ENCODE measurements at regions not wholly inside any gene's neighbourhood (a gene's known extent, or its start where the extent isn't known, plus 50 kb on each side); places are given as distances from the start of the nearest gene placed in this dataset.
A peak's percentile ranks its signal among the peaks of the same experiment; 100 is the strongest.

DNA sequence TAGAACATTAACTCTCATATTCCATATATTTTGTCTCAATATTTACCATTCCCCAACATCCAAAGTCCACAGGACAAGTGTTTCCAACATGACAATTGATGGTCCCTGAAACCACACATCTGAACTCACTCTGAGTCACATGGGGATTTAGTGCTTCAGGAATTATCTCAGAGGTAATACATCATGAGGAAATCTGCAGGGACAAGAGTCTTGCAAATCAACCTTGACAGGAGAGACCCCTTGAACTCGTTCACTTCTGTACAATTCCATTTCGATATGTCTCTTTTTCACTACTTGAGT, 119.7 kb upstream of the ABCA1 start:
- Histone ChIP-seq H3K36me3 (no peaks in the 10 kb centered on the region), H3K9me3 (ENCODE audit: low read depth) (no peaks in the 10 kb centered on the region), H3K4me1 (ENCODE audit: low read depth) (peaks cover 9% of the 10 kb centered on the region), H3K27me3 (no peaks in the 10 kb centered on the region), H3K27ac (no peak overlapping the region), H3K4me3 (no peak overlapping the region)
- TF ChIP-seq, protein P1, sequence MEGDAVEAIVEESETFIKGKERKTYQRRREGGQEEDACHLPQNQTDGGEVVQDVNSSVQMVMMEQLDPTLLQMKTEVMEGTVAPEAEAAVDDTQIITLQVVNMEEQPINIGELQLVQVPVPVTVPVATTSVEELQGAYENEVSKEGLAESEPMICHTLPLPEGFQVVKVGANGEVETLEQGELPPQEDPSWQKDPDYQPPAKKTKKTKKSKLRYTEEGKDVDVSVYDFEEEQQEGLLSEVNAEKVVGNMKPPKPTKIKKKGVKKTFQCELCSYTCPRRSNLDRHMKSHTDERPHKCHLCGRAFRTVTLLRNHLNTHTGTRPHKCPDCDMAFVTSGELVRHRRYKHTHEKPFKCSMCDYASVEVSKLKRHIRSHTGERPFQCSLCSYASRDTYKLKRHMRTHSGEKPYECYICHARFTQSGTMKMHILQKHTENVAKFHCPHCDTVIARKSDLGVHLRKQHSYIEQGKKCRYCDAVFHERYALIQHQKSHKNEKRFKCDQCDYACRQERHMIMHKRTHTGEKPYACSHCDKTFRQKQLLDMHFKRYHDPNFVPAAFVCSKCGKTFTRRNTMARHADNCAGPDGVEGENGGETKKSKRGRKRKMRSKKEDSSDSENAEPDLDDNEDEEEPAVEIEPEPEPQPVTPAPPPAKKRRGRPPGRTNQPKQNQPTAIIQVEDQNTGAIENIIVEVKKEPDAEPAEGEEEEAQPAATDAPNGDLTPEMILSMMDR (IDR thresholded peaks at IDR 0.05; ENCODE audit: low read depth, low read length): no peak
- no peak for DNase-seq (ENCODE audit: low read depth in 1 of 2, low spot score in 1 of 2)

DNA sequence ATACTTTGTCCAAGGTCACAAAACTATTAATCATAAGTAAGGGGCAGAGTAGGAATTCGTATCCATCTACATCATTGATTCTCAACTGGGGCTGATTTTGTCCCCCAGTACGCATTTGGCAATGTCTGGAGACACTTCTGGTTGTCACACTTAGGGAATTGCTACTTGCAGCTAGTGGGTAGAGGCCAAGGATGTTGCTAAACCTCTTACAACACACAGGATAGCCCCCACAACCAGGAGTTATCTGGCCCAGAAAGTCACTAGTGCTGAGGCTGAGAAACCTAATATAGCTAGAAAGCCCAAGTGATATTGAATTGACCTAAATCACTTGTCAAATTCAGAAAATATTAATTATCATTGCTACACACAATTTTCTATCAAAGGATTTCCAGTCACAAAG, 120.4 kb upstream of the ABCA1 start:
- Histone ChIP-seq H3K27me3 (no peaks in the 10 kb centered on the region), H3K4me3 (no peak overlapping the region), H3K9me3 (ENCODE audit: low read depth) (no peaks in the 10 kb centered on the region), H3K4me1 (ENCODE audit: low read depth) (peaks cover 9% of the 10 kb centered on the region), H3K36me3 (no peaks in the 10 kb centered on the region), H3K27ac (no peak overlapping the region)
- TF ChIP-seq, protein P1 (IDR thresholded peaks at IDR 0.05; ENCODE audit: low read depth, low read length): no peak
- no peak for DNase-seq (ENCODE audit: low read depth in 1 of 2, low spot score in 1 of 2)

DNA sequence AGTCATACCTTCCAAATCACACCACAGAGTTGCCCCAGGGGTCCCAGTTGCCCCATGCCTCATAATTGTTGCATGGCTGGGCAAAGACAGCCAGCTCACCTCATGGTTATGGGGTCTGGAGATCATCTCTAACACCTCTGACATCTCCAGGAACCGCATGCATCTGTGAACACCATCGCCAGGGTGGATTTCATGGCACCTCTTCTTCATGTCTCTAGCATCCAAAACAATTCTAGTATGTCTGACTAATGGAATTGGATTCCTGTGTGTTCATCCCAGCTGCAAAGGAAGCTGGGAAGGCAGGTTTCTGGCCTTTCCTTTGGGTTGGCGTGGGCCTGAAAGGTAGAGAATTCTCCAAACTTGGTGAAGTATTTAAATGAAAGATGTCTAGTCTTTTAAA, 122.3 kb upstream of the ABCA1 start:
- peaks cover 9% of the 10 kb centered on the region for H3K4me1 ChIP-seq (ENCODE audit: low read depth)
- H3K4me3 ChIP-seq: no peak overlapping the region
- DNase-seq (ENCODE audit: low read depth in 1 of 2, low spot score in 1 of 2): no peak
- H3K9me3 ChIP-seq (ENCODE audit: low read depth): no peaks in the 10 kb centered on the region
- TF ChIP-seq, protein P1 (IDR thresholded peaks at IDR 0.05; ENCODE audit: low read depth, low read length): no peak
- no peaks in the 10 kb centered on the region for H3K36me3 ChIP-seq
- no peak overlapping the region for H3K27ac ChIP-seq
- no peaks in the 10 kb centered on the region for H3K27me3 ChIP-seq

DNA sequence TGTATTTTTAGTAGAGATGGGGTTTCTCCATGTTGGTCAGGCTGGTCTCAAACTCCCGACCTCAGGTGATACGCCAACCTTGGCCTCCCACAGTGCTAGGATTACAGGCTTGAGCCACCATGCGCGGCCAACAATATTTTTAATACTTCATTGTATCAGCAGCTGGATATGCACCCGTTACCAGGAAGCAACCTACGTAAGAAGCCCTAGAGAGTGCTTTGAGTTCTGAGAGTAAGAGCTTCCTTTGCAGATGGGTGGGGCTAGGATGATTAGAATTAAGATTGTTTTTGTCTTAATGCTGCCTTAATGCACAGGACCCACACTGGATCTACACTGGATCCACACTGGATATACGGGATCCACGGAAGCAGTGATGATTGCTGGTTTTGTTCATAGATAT, 123.9 kb upstream of the ABCA1 start:
- Histone ChIP-seq H3K9me3 (ENCODE audit: low read depth) (no peaks in the 10 kb centered on the region), H3K36me3 (no peaks in the 10 kb centered on the region), H3K27ac (no peak overlapping the region), H3K27me3 (no peaks in the 10 kb centered on the region), H3K4me3 (no peak overlapping the region), H3K4me1 (ENCODE audit: low read depth) (peaks cover 16% of the 10 kb centered on the region)
- DNase-seq (ENCODE audit: low read depth in 1 of 2, low spot score in 1 of 2): no peak
- TF ChIP-seq, protein P1 (IDR thresholded peaks at IDR 0.05; ENCODE audit: low read depth, low read length): no peak

DNA sequence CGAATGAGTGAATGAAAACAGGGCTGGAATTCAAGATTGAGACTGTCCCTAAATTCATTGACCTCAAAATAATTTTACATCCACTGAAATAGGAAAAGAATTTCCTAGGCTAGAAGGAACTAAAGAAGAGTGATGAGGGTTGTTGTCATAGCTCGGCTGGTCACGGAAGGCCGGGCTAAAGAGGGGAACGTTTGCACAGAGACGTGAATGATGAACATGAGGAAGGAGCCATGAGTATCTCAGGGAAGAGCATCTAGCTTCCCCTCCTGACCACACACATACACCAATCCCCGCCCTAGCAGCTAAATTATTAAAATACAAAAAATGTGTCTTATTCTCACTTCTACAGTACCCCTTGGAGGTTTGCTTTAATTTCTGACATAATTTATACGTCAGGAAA, 124.4 kb upstream of the ABCA1 start:
- Histone ChIP-seq H3K36me3 (no peaks in the 10 kb centered on the region), H3K4me1 (ENCODE audit: low read depth) (peaks cover 12% of the 10 kb centered on the region), H3K27me3 (no peaks in the 10 kb centered on the region), H3K27ac (no peak overlapping the region), H3K4me3 (no peak overlapping the region), H3K9me3 (ENCODE audit: low read depth) (no peaks in the 10 kb centered on the region)
- DNase-seq (ENCODE audit: low read depth in 1 of 2, low spot score in 1 of 2): no peak
- TF ChIP-seq, protein P1 (IDR thresholded peaks at IDR 0.05; ENCODE audit: low read depth, low read length): no peak

DNA sequence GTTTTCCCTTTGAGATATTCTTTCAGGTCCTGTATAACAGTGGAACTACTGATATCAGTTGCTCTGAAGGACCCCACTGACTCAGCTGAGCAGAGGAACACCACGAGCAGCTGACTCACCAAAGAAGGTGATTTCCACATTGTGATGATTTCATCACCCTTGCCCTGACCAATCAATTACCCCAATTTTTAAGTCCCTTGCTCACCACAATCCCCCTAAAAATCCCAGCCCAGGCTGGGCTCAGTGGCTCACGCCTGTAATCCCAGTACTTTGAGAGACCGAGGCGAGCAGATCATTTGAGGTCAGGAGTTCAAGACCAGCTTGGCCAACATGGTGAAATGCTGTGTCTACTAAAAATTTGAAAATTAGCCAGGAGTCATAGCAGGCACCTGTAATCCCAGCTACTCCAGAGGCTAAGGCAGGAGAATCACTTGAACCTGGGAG, 125.3 kb upstream of the ABCA1 start:
- DNase-seq (ENCODE audit: low read depth in 1 of 2, low spot score in 1 of 2): peak in 1 of 2 donors; percentile 87
- Histone ChIP-seq H3K36me3 (no peaks in the 10 kb centered on the region), H3K4me3 (no peak overlapping the region), H3K27me3 (no peaks in the 10 kb centered on the region), H3K9me3 (ENCODE audit: low read depth) (no peaks in the 10 kb centered on the region), H3K4me1 (ENCODE audit: low read depth) (peaks cover 7% of the 10 kb centered on the region), H3K27ac (no peak overlapping the region)
- TF ChIP-seq, protein P1 (IDR thresholded peaks at IDR 0.05; ENCODE audit: low read depth, low read length): no peak
